IMR-90 (cell line): ENCODE measurements at regions not wholly inside any gene's neighbourhood (a gene's known extent, or its start where the extent isn't known, plus 50 kb on each side); places are given as distances from the start of the nearest gene placed in this dataset.

Source experiments
- ATAC-seq: fragments of 200-7000 bp; cut with Tn5 transposase; 2 replicates; pipeline ENCODE4 v1.9.1; 2020; ENCODE audit warnings: low read depth, mild to moderate bottlenecking, moderate library complexity
- BruUV-seq: library from RNA; stranded (reverse); fragments of 400-500 nt; replicated peaks from 2 replicates; lab custom pipeline; 2021; lab: Mats Ljungman, UMichigan
- CTCF ChIA-PET: fragments of 300-600 bp; formaldehyde crosslinking; extraction: SDS; loops from one replicate; lab custom pipeline; 2021; ENCODE audit warnings: antibody characterized with exemption; lab: Yijun Ruan, JAX
- POLR2A ChIA-PET: fragments of 300-600 bp; sonication (Branson Sonifier 250); formaldehyde crosslinking; loops from one replicate; lab custom pipeline; 2022; ENCODE audit warnings: antibody characterized with exemption; ENCODE audit not compliant: unreplicated experiment; lab: Charles Lee
- DNase-seq: peaks from one replicate; pipeline ENCODE4 v3.0.0; 2013
- H2AFZ ChIP-seq: replicated peaks from 2 replicates; pipeline ENCODE3; 2013; ENCODE audit warnings: low read length, mild to moderate bottlenecking; ENCODE audit not compliant: poor library complexity
- H2AK5ac ChIP-seq: 2 replicates; pipeline ENCODE4 v1.6.1; 2013; ENCODE audit warnings: low read depth, low read length, inconsistent platforms
- H2AK9ac ChIP-seq: replicated peaks from 2 replicates; pipeline ENCODE3; 2013; ENCODE audit warnings: mild to moderate bottlenecking, low read depth, low read length, moderate library complexity; ENCODE audit not compliant: poor library complexity
- H2BK120ac ChIP-seq: 2 replicates; pipeline ENCODE4 v1.6.1; 2013; ENCODE audit warnings: low read depth, low read length, inconsistent platforms
- H2BK15ac ChIP-seq: 3 replicates; pipeline ENCODE4 v1.6.1; 2013; ENCODE audit warnings: low read depth, low read length, inconsistent platforms
- H2BK20ac ChIP-seq: 2 replicates; pipeline ENCODE4 v1.6.1; 2013; ENCODE audit warnings: low read depth, mild to moderate bottlenecking, inconsistent platforms, low read length, moderate library complexity
- H2BK5ac ChIP-seq: 2 replicates; pipeline ENCODE4 v1.6.1; 2013; ENCODE audit warnings: mild to moderate bottlenecking, low read depth, low read length, inconsistent platforms; ENCODE audit not compliant: poor library complexity, severe bottlenecking
- H3K14ac ChIP-seq: replicated peaks from 2 replicates; pipeline ENCODE4 v1.6.1; 2013; ENCODE audit warnings: low read depth, low read length, inconsistent platforms
- H3K18ac ChIP-seq: 2 replicates; pipeline ENCODE4 v1.6.1; 2013; ENCODE audit warnings: low read depth, low read length, control low read depth
- H3K23ac ChIP-seq: 2 replicates; pipeline ENCODE4 v1.6.1; 2013; ENCODE audit warnings: low read depth, low read length, inconsistent platforms
- H3K27ac ChIP-seq: 2 replicates; pipeline ENCODE4 v1.5.1; 2013; ENCODE audit warnings: mild to moderate bottlenecking, control low read depth, low read length; ENCODE audit not compliant: insufficient read depth
- H3K27me3 ChIP-seq: 2 replicates; pipeline ENCODE4 v1.6.1; 2013; ENCODE audit warnings: low read length; ENCODE audit not compliant: control insufficient read depth, insufficient read depth
- H3K36me3 ChIP-seq: 2 replicates; pipeline ENCODE4 v1.6.1; 2013; ENCODE audit warnings: low read length, mixed read lengths; ENCODE audit not compliant: control insufficient read depth, insufficient read depth
- H3K4ac ChIP-seq: 2 replicates; pipeline ENCODE4 v1.6.1; 2013; ENCODE audit warnings: low read depth, low read length, inconsistent platforms
- H3K4me1 ChIP-seq: 2 replicates; pipeline ENCODE4 v1.6.1; 2013; ENCODE audit warnings: low read length, mixed read lengths; ENCODE audit not compliant: control insufficient read depth, insufficient read depth
- H3K4me2 ChIP-seq: 2 replicates; pipeline ENCODE4 v1.6.1; 2013; ENCODE audit warnings: low read depth, mild to moderate bottlenecking, control low read depth, low read length, moderate library complexity
- H3K4me3 ChIP-seq: 2 replicates; pipeline ENCODE4 v1.5.1; 2013; ENCODE audit warnings: low read depth, mild to moderate bottlenecking, control low read depth, low read length, moderate library complexity; ENCODE audit not compliant: insufficient read depth
- H3K56ac ChIP-seq: 2 replicates; pipeline ENCODE4 v1.6.1; 2013; ENCODE audit warnings: low read length, inconsistent platforms; ENCODE audit not compliant: insufficient read depth; ENCODE audit errors: extremely low read depth
- H3K79me1 ChIP-seq, 2 experiments: 2 replicates each; pipeline ENCODE4 v1.6.1; 2013; ENCODE audit warnings: low read length in 2 of 2, inconsistent platforms in 1 of 2, low read depth in 1 of 2
- H3K9ac ChIP-seq: 2 replicates; pipeline ENCODE4 v1.6.1; 2013; ENCODE audit warnings: low read depth, low read length, control low read depth
- H3K9me1 ChIP-seq: 2 replicates; pipeline ENCODE4 v1.6.1; 2013; ENCODE audit warnings: low read length, inconsistent platforms; ENCODE audit not compliant: insufficient read depth
- H3K9me3 ChIP-seq: 2 replicates; pipeline ENCODE4 v1.6.1; 2013; ENCODE audit warnings: low read length; ENCODE audit not compliant: control insufficient read depth, insufficient read depth
- H4K20me1 ChIP-seq: 2 replicates; pipeline ENCODE4 v1.6.1; 2013; ENCODE audit warnings: low read length, inconsistent platforms; ENCODE audit not compliant: insufficient read depth
- H4K5ac ChIP-seq: 2 replicates; pipeline ENCODE4 v1.6.1; 2013; ENCODE audit warnings: mild to moderate bottlenecking, low read depth, low read length, control low read depth
- H4K8ac ChIP-seq, 2 experiments: 2 replicates each; pipeline ENCODE4 v1.6.1; 2013; ENCODE audit warnings: low read depth in 2 of 2, low read length in 2 of 2, control low read depth in 1 of 2, inconsistent platforms in 1 of 2
- H4K91ac ChIP-seq: 2 replicates; pipeline ENCODE4 v1.6.1; 2013; ENCODE audit warnings: low read depth, low read length, inconsistent platforms; ENCODE audit not compliant: insufficient read depth
- BHLHE40 ChIP-seq: fragments of 150-350 bp; IDR thresholded peaks from 2 replicates; pipeline ENCODE4 v1.6.1; 2016; ENCODE audit warnings: mild to moderate bottlenecking, low read depth, low read length
- CEBPB ChIP-seq: IDR thresholded peaks from 2 replicates; pipeline ENCODE4 v1.6.1; 2012; ENCODE audit warnings: low read depth, low read length, improper control_type of control experiment
- CHD1 ChIP-seq: IDR thresholded peaks from 2 replicates; pipeline ENCODE4 v1.6.1; 2012; ENCODE audit warnings: low read depth, low read length, improper control_type of control experiment
- FOS ChIP-seq: fragments of 150-350 bp; IDR thresholded peaks from 2 replicates; pipeline ENCODE4 v1.6.1; 2016; ENCODE audit warnings: low read depth, low read length
- MAFK ChIP-seq: IDR thresholded peaks from 2 replicates; pipeline ENCODE4 v1.6.1; 2012; ENCODE audit warnings: low read depth, low read length, improper control_type of control experiment
- MAZ ChIP-seq: IDR thresholded peaks from 2 replicates; pipeline ENCODE4 v1.6.1; 2012; ENCODE audit warnings: low read depth, mild to moderate bottlenecking, low read length, improper control_type of control experiment, moderate library complexity, borderline replicate concordance
- MXI1 ChIP-seq: IDR thresholded peaks from 2 replicates; pipeline ENCODE4 v1.6.1; 2012; ENCODE audit warnings: low read depth, mild to moderate bottlenecking, low read length, moderate library complexity, borderline replicate concordance
- NFE2L2 ChIP-seq: fragments of 150-350 bp; IDR thresholded peaks from 2 replicates; pipeline ENCODE4 v1.6.1; 2016; ENCODE audit warnings: low read depth, mild to moderate bottlenecking, low read length
- POLR2A ChIP-seq: IDR thresholded peaks from 2 replicates; pipeline ENCODE4 v1.6.1; 2012; ENCODE audit warnings: mild to moderate bottlenecking, low read depth, low read length
- RAD21 ChIP-seq: IDR thresholded peaks from 2 replicates; pipeline ENCODE4 v1.6.1; 2012; ENCODE audit warnings: low read length, improper control_type of control experiment
- RCOR1 ChIP-seq: IDR thresholded peaks from 2 replicates; pipeline ENCODE4 v1.6.1; 2012; ENCODE audit warnings: mild to moderate bottlenecking, low read length, improper control_type of control experiment; ENCODE audit not compliant: insufficient replicate concordance
- RFX5 ChIP-seq: IDR thresholded peaks from 2 replicates; pipeline ENCODE4 v1.8.0; 2012; ENCODE audit warnings: low read depth, mild to moderate bottlenecking, low read length, moderate library complexity
- SMC3 ChIP-seq: fragments of 150-350 bp; IDR thresholded peaks from 2 replicates; pipeline ENCODE4 v1.6.1; 2016; ENCODE audit warnings: low read depth, mild to moderate bottlenecking, antibody characterized with exemption, low read length, moderate library complexity
- WGBS, 2 experiments: methylation state at CpG; one replicate each; pipeline versions ENCODE4 v1.1.5 to v1.1.7; 2013; ENCODE audit warnings: missing lambda C conversion rate in 2 of 2; ENCODE audit not compliant: insufficient read length in 1 of 2; ENCODE audit errors: extremely low coverage in 2 of 2; 5-methylcytosine and 5-hydroxymethylcytosine counted together
- dilution Hi-C: fragments of 300-500 bp; cut with HindIII; formaldehyde crosslinking; loops from one replicate; pipeline ENCODE4 v1.14.3; 2018; ENCODE audit warnings: low sequenced_read_pairs; ENCODE audit not compliant: unreplicated experiment
- in situ Hi-C: fragments of 300-500 bp; cut with MboI; formaldehyde crosslinking; loops from 3 replicates; pipeline ENCODE4 v1.14.3; 2019; ENCODE audit warnings: low sequenced_read_pairs, inconsistent platforms, mixed read lengths
- intact Hi-C: fragments of 100-400 bp; cut with micrococcal nuclease; formaldehyde crosslinking; loops from 2 replicates; pipeline ENCODE4 v1.10.0; 2022
- TF ChIP-seq, protein P1 (sequence below): fragments of 150-350 bp; IDR thresholded peaks from 2 replicates; pipeline ENCODE4 v1.6.1; 2017; ENCODE audit warnings: mild to moderate bottlenecking, antibody characterized with exemption, low read length, low read depth
- TF ChIP-seq, protein P2 (sequence below): fragments of 150-350 bp; IDR thresholded peaks from 2 replicates; pipeline ENCODE4 v1.6.1; 2016; ENCODE audit warnings: low read depth, mild to moderate bottlenecking, low read length, moderate library complexity, borderline replicate concordance
- TF ChIP-seq, protein P3 (sequence below): conservative IDR thresholded peaks from 2 replicates; pipeline ENCODE4 v1.5.1; 2012; ENCODE audit warnings: mild to moderate bottlenecking, low read depth, low read length, improper control_type of control experiment

DNA sequence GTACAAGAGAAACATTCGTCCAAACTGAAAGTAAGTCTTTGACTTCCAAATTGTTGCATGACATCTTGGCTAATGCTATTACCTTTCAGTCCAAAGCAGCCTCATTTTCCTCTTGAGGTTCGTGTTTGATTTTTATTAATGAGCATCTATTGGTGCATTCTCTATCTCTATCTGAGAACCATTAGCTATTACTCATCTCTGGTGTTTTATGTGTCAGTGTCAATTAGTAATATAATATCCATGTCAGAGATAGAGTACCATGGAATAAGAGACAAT is 388.1 kb upstream of the GOT2 start:
- Histone ChIP-seq H2AFZ (no peak overlapping the region), H4K20me1 (no peaks in the 10 kb centered on the region), H3K18ac (no peak overlapping the region), H3K4me2 (no peak overlapping the region), H2BK120ac (no peak overlapping the region), H4K8ac (no peak overlapping the region), H3K36me3 (no peaks in the 10 kb centered on the region), H4K91ac (no peak overlapping the region), H3K14ac (no peak overlapping the region), H3K4ac (no peak overlapping the region), H3K4me3 (no peak overlapping the region), H3K27me3 (no peaks in the 10 kb centered on the region), H3K79me1 (no peaks in the 10 kb centered on the region), H2BK15ac (no peak overlapping the region), H2AK5ac (no peak overlapping the region), H3K4me1 (no peaks in the 10 kb centered on the region), H3K9ac (no peak overlapping the region), H3K9me3 (no peaks in the 10 kb centered on the region), H2BK20ac (no peak overlapping the region), H2BK5ac (no peak overlapping the region), H4K5ac (no peak overlapping the region), H3K27ac (no peak overlapping the region), H3K9me1 (no peaks in the 10 kb centered on the region), H2AK9ac (no peak overlapping the region), H3K56ac (no peak overlapping the region), H3K23ac (no peak overlapping the region)
- no TSS peak for BruUV-seq
- WGBS, 2 experiments = no CpG with 5 or more reads among the region's 2 CpGs
- ChIA-PET POLR2A (no interaction called here), CTCF (no interaction called here)
- DNase-seq = no peak
- in situ Hi-C loops (no loop called here), dilution Hi-C loops (no loop called here), intact Hi-C loops (no loop called here)
- TF ChIP-seq RCOR1 = no peak
- TF ChIP-seq CHD1 = no peak
- TF ChIP-seq MXI1 = no peak
- TF ChIP-seq RAD21 = no peak
- TF ChIP-seq RFX5 = no peak
- no peak for TF ChIP-seq NFE2L2
- no peak for TF ChIP-seq BHLHE40
- TF ChIP-seq MAFK = no peak
- no peak for TF ChIP-seq POLR2A
- TF ChIP-seq, protein P1, sequence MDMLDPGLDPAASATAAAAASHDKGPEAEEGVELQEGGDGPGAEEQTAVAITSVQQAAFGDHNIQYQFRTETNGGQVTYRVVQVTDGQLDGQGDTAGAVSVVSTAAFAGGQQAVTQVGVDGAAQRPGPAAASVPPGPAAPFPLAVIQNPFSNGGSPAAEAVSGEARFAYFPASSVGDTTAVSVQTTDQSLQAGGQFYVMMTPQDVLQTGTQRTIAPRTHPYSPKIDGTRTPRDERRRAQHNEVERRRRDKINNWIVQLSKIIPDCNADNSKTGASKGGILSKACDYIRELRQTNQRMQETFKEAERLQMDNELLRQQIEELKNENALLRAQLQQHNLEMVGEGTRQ = no peak
- TF ChIP-seq SMC3 = no peak
- TF ChIP-seq, protein P2, sequence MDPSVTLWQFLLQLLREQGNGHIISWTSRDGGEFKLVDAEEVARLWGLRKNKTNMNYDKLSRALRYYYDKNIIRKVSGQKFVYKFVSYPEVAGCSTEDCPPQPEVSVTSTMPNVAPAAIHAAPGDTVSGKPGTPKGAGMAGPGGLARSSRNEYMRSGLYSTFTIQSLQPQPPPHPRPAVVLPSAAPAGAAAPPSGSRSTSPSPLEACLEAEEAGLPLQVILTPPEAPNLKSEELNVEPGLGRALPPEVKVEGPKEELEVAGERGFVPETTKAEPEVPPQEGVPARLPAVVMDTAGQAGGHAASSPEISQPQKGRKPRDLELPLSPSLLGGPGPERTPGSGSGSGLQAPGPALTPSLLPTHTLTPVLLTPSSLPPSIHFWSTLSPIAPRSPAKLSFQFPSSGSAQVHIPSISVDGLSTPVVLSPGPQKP = no peak
- no peak for TF ChIP-seq MAZ
- no peak for TF ChIP-seq FOS
- TF ChIP-seq, protein P3, sequence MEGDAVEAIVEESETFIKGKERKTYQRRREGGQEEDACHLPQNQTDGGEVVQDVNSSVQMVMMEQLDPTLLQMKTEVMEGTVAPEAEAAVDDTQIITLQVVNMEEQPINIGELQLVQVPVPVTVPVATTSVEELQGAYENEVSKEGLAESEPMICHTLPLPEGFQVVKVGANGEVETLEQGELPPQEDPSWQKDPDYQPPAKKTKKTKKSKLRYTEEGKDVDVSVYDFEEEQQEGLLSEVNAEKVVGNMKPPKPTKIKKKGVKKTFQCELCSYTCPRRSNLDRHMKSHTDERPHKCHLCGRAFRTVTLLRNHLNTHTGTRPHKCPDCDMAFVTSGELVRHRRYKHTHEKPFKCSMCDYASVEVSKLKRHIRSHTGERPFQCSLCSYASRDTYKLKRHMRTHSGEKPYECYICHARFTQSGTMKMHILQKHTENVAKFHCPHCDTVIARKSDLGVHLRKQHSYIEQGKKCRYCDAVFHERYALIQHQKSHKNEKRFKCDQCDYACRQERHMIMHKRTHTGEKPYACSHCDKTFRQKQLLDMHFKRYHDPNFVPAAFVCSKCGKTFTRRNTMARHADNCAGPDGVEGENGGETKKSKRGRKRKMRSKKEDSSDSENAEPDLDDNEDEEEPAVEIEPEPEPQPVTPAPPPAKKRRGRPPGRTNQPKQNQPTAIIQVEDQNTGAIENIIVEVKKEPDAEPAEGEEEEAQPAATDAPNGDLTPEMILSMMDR = no peak
- TF ChIP-seq CEBPB = no peak
- no peak for ATAC-seq
